Activated CD8-positive, alpha-beta T cell treated with anti-CD3 and anti-CD28 coated beads for 36 hours (primary cell): ENCODE measurements at regions not wholly inside any gene's neighbourhood (a gene's known extent, or its start where the extent isn't known, plus 50 kb on each side); places are given as distances from the start of the nearest gene placed in this dataset.

ENCODE experiments used
- ATAC-seq: fragments of 200-7000 bp; cut with Tn5 transposase; one replicate; pipeline ENCODE4 v1.10.0; 2021; ENCODE audit warnings: mild to moderate bottlenecking, moderate library complexity
- CTCF ChIA-PET: fragments of 350-600 bp; sonication (Branson Sonifier 250); formaldehyde crosslinking; loops from one replicate; lab custom pipeline; 2021; ENCODE audit warnings: antibody characterized with exemption; lab: Charles Lee
- POLR2A ChIA-PET: fragments of 350-600 bp; sonication (Branson Sonifier 250); formaldehyde crosslinking; loops from one replicate; lab custom pipeline; 2021; ENCODE audit warnings: antibody characterized with exemption; lab: Charles Lee
- DNase-seq: peaks from one replicate; pipeline ENCODE4 v3.0.0-alpha.2; 2020
- H3K27ac Mint-ChIP-seq: one replicate; pipeline ENCODE4 v1.8.0; 2021; ENCODE audit warnings: mild to moderate bottlenecking, mixed read lengths
- H3K27me3 Mint-ChIP-seq: one replicate; pipeline ENCODE4 v1.8.0; 2021; ENCODE audit warnings: mixed read lengths
- H3K36me3 Mint-ChIP-seq: one replicate; pipeline ENCODE4 v1.8.0; 2021; ENCODE audit warnings: low read depth, mixed read lengths
- H3K4me1 Mint-ChIP-seq: one replicate; pipeline ENCODE4 v1.8.0; 2021; ENCODE audit warnings: low read depth, mixed read lengths
- H3K4me3 Mint-ChIP-seq: one replicate; pipeline ENCODE4 v1.8.0; 2021; ENCODE audit warnings: mild to moderate bottlenecking, moderate library complexity, mixed read lengths
- H3K9me3 Mint-ChIP-seq: one replicate; pipeline ENCODE4 v1.8.0; 2021; ENCODE audit warnings: mixed read lengths
- CTCF ChIP-seq: fragments of 200-600 bp; IDR thresholded peaks from one replicate; pipeline ENCODE4 v1.8.0; 2022; ENCODE audit warnings: antibody characterized with exemption, mild to moderate bottlenecking
- intact Hi-C: fragments of 100-400 bp; cut with micrococcal nuclease; formaldehyde crosslinking; loops from one replicate; pipeline ENCODE4 v1.10.0; 2022

GRCh38 chr2:146312899-146313298, 1531.9 kb upstream of the ACVR2A start:
- ATAC-seq (no peak), DNase-seq (no peak)
- Mint-ChIP-seq H3K9me3 (peaks cover 2% of the 10 kb centered on the region), H3K27ac (no peak overlapping the region), H3K36me3 (no peaks in the 10 kb centered on the region), H3K4me3 (no peak overlapping the region), H3K27me3 (no peaks in the 10 kb centered on the region), H3K4me1 (no peaks in the 10 kb centered on the region)
- intact Hi-C loops = no loop called here
- ChIA-PET POLR2A (no interaction called here), CTCF (no interaction called here)
- no peak for TF ChIP-seq CTCF

GRCh38 chr2:146305164-146305563, 1539.7 kb upstream of the ACVR2A start:
- Mint-ChIP-seq H3K27me3 (no peaks in the 10 kb centered on the region), H3K27ac (no peak overlapping the region), H3K4me1 (no peaks in the 10 kb centered on the region), H3K36me3 (no peaks in the 10 kb centered on the region), H3K9me3 (peaks cover 12% of the 10 kb centered on the region), H3K4me3 (no peak overlapping the region)
- ATAC-seq (no peak), DNase-seq (no peak)
- intact Hi-C loops = no loop called here
- ChIA-PET POLR2A (no interaction called here), CTCF (no interaction called here)
- TF ChIP-seq CTCF = no peak

- H3K9me3 Mint-ChIP-seq = peaks cover 18% of the 10 kb centered on the region
- H3K4me1 Mint-ChIP-seq = no peaks in the 10 kb centered on the region
- no peaks in the 10 kb centered on the region for H3K36me3 Mint-ChIP-seq
- no peak overlapping the region for H3K4me3 Mint-ChIP-seq
- H3K27me3 Mint-ChIP-seq = no peaks in the 10 kb centered on the region
- H3K27ac Mint-ChIP-seq = no peak overlapping the region
- POLR2A ChIA-PET = no interaction called here
- CTCF ChIA-PET = no interaction called here
- no peak for TF ChIP-seq CTCF
- ATAC-seq = no peak
- DNase-seq = no peak
- intact Hi-C loops = no loop called here
Measured at GRCh38 chr2:146301287-146301686, 1543.5 kb upstream of the ACVR2A start.

- H3K27me3 Mint-ChIP-seq = no peaks in the 10 kb centered on the region
- DNase-seq (no peak), ATAC-seq (no peak)
- H3K27ac Mint-ChIP-seq = no peak overlapping the region
- no peaks in the 10 kb centered on the region for H3K36me3 Mint-ChIP-seq
- H3K9me3 Mint-ChIP-seq = peaks cover 14% of the 10 kb centered on the region
- ChIA-PET CTCF (no interaction called here), POLR2A (no interaction called here)
- no peaks in the 10 kb centered on the region for H3K4me1 Mint-ChIP-seq
- intact Hi-C loops = no loop called here
- no peak for TF ChIP-seq CTCF
- no peak overlapping the region for H3K4me3 Mint-ChIP-seq
Measured at GRCh38 chr2:146295080-146295670, 1549.7 kb upstream of the ACVR2A start.

GRCh38 chr2:146287281-146287680, 1557.5 kb upstream of the ACVR2A start:
- DNase-seq = no peak
- POLR2A ChIA-PET = no interaction called here
- intact Hi-C loops = no loop called here
- no peak overlapping the region for H3K4me3 Mint-ChIP-seq
- H3K9me3 Mint-ChIP-seq = peaks cover 8% of the 10 kb centered on the region
- CTCF ChIA-PET = no interaction called here
- H3K4me1 Mint-ChIP-seq = no peaks in the 10 kb centered on the region
- H3K36me3 Mint-ChIP-seq = no peaks in the 10 kb centered on the region
- no peaks in the 10 kb centered on the region for H3K27me3 Mint-ChIP-seq
- TF ChIP-seq CTCF = no peak
- no peak overlapping the region for H3K27ac Mint-ChIP-seq
- no peak for ATAC-seq
